Naive thymus-derived CD4-positive, alpha-beta T cell (primary cell): ENCODE measurements at regions not wholly inside any gene's neighbourhood (a gene's known extent, or its start where the extent isn't known, plus 50 kb on each side); places are given as distances from the start of the nearest gene placed in this dataset.

ENCODE experiments used
- ATAC-seq: fragments of 150-1000 bp; cut with Tn5 transposase; 2 replicates; pipeline ENCODE4 v1.10.0; 2021; ENCODE audit warnings: mild to moderate bottlenecking, moderate library complexity
- CTCF ChIA-PET: fragments of 350-600 bp; sonication (Branson Sonifier 250); formaldehyde crosslinking; loops from one replicate; lab custom pipeline; 2021; ENCODE audit warnings: antibody characterized with exemption; lab: Charles Lee
- POLR2A ChIA-PET: fragments of 350-600 bp; sonication (Branson Sonifier 250); formaldehyde crosslinking; loops from one replicate; lab custom pipeline; 2021; ENCODE audit warnings: antibody characterized with exemption, inconsistent platforms; lab: Charles Lee
- DNase-seq, 9 donors: peaks; one replicate each; pipeline versions ENCODE4 v3.0.0 to v3.0.0-alpha.2; 2020 to 2022; ENCODE audit warnings: mixed read lengths in 1 of 9
- H3K27ac ChIP-seq: one replicate; pipeline ENCODE4 v1.7.0; 2013; ENCODE audit warnings: mild to moderate bottlenecking, low read depth, low read length, moderate library complexity
- H3K27me3 ChIP-seq, 2 donors: one replicate each; pipeline ENCODE4 v1.7.0; 2013; ENCODE audit warnings: low read length in 2 of 2, mild to moderate bottlenecking in 2 of 2, moderate library complexity in 2 of 2; ENCODE audit not compliant: control insufficient read depth in 2 of 2, insufficient read depth in 2 of 2
- H3K36me3 ChIP-seq, 3 experiments: 1 replicate in 2 of 3; 2 replicates in 1 of 3; pipeline ENCODE4 v1.7.0; 2013; ENCODE audit warnings: low read length in 3 of 3, mild to moderate bottlenecking in 3 of 3, moderate library complexity in 1 of 3; ENCODE audit not compliant: insufficient read depth in 3 of 3, control insufficient read depth in 2 of 3
- H3K4me1 ChIP-seq, 2 donors: one replicate each; pipeline ENCODE4 v1.7.0; 2013; ENCODE audit warnings: low read length in 2 of 2, mild to moderate bottlenecking in 2 of 2, moderate library complexity in 1 of 2; ENCODE audit not compliant: control insufficient read depth in 2 of 2, insufficient read depth in 2 of 2
- H3K4me3 ChIP-seq: 2 replicates; pipeline ENCODE4 v1.7.0; 2013; ENCODE audit warnings: mild to moderate bottlenecking, low read length
- H3K9me3 ChIP-seq, 3 experiments: 1 replicate in 2 of 3; 2 replicates in 1 of 3; pipeline ENCODE4 v1.7.0; 2013; ENCODE audit warnings: low read length in 3 of 3; ENCODE audit not compliant: control insufficient read depth in 2 of 3
- H3K27ac Mint-ChIP-seq, 9 donors: one replicate each; pipeline ENCODE4 v1.8.0; 2020 to 2022; ENCODE audit warnings: mixed read lengths in 9 of 9, mild to moderate bottlenecking in 8 of 9, moderate library complexity in 5 of 9, inconsistent platforms in 2 of 9
- H3K27me3 Mint-ChIP-seq, 5 donors: one replicate each; pipeline ENCODE4 v1.8.0; 2021 to 2022; ENCODE audit warnings: mixed read lengths in 5 of 5, mild to moderate bottlenecking in 1 of 5
- H3K36me3 Mint-ChIP-seq, 5 donors: one replicate each; pipeline ENCODE4 v1.8.0; 2020 to 2022; ENCODE audit warnings: mixed read lengths in 5 of 5, mild to moderate bottlenecking in 3 of 5, inconsistent platforms in 1 of 5
- H3K4me1 Mint-ChIP-seq, 7 donors: one replicate each; pipeline ENCODE4 v1.8.0; 2020 to 2022; ENCODE audit warnings: mixed read lengths in 7 of 7, mild to moderate bottlenecking in 3 of 7, inconsistent platforms in 1 of 7
- H3K4me3 Mint-ChIP-seq, 10 donors: one replicate each; pipeline ENCODE4 v1.8.0; 2020 to 2022; ENCODE audit warnings: mild to moderate bottlenecking in 10 of 10, mixed read lengths in 10 of 10, moderate library complexity in 6 of 10, inconsistent platforms in 2 of 10
- H3K9me3 Mint-ChIP-seq, 11 donors: one replicate each; pipeline ENCODE4 v1.8.0; 2020 to 2022; ENCODE audit warnings: mixed read lengths in 11 of 11, mild to moderate bottlenecking in 4 of 11, inconsistent platforms in 1 of 11, moderate library complexity in 1 of 11
- intact Hi-C, 2 donors: fragments of 100-400 bp; cut with micrococcal nuclease; formaldehyde crosslinking; loops; one replicate each; pipeline ENCODE4 v1.15.1; 2023

- DNase-seq: no peak
- intact Hi-C loops: no loop called here
Measured at GRCh38 chr5:106367281-106367680, 1303.5 kb downstream of the EFNA5 start.

DNA sequence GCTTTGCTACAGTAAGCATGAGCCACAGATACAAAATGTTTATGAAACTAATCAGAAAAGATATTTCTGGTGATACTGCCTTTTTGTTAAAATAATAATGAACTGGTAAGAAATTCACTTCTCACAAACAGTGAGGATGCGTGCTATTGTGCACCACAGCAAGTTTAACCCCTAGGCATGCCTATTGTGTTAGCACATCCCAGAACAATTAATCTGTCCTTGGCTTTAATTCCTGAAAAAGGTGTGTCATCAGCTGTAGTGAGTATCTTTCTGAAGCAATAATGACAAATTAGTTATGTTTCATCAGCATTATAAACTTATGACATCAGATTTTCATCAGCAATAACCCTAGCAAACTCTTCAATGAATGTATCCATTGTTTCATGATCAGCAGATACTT lies 1307.2 kb downstream of the EFNA5 start:
- Histone ChIP-seq H3K4me3 (no peak overlapping the region), H3K27ac (no peak overlapping the region), H3K9me3 (no peaks in the 10 kb centered on the region), H3K36me3 (no peaks in the 10 kb centered on the region), H3K4me1 (no peaks in the 10 kb centered on the region), H3K27me3 (no peaks in the 10 kb centered on the region)
- no peaks in the 10 kb centered on the region for H3K27me3 Mint-ChIP-seq
- H3K27ac Mint-ChIP-seq: no peak overlapping the region
- H3K9me3 Mint-ChIP-seq: peaks cover 0 to 9% (median 5%) of the 10 kb centered on the region in 11 donors
- ChIA-PET POLR2A (no interaction called here), CTCF (no interaction called here)
- H3K4me1 Mint-ChIP-seq: no peaks in the 10 kb centered on the region
- intact Hi-C loops: no loop called here
- no peaks in the 10 kb centered on the region for H3K36me3 Mint-ChIP-seq
- DNase-seq (no peak), ATAC-seq (no peak)
- H3K4me3 Mint-ChIP-seq: no peak overlapping the region

More at GRCh38 chr5:106367281-106367680, 1303.5 kb downstream of the EFNA5 start:
- no peak overlapping the region for H3K4me3 Mint-ChIP-seq
- H3K4me3 ChIP-seq: no peak overlapping the region
- H3K4me1 ChIP-seq: no peaks in the 10 kb centered on the region
- ChIA-PET POLR2A (no interaction called here), CTCF (no interaction called here)
- H3K36me3 ChIP-seq: no peaks in the 10 kb centered on the region
- H3K27me3 Mint-ChIP-seq: no peaks in the 10 kb centered on the region
- H3K9me3 ChIP-seq: no peaks in the 10 kb centered on the region
- no peaks in the 10 kb centered on the region for H3K4me1 Mint-ChIP-seq
- H3K27ac ChIP-seq: no peak overlapping the region
- no peaks in the 10 kb centered on the region for H3K27me3 ChIP-seq
- peaks cover 0 to 18% (median 8%) of the 10 kb centered on the region in 11 donors for H3K9me3 Mint-ChIP-seq
- H3K27ac Mint-ChIP-seq: no peak overlapping the region
- no peak for ATAC-seq
- H3K36me3 Mint-ChIP-seq: no peaks in the 10 kb centered on the region

DNA sequence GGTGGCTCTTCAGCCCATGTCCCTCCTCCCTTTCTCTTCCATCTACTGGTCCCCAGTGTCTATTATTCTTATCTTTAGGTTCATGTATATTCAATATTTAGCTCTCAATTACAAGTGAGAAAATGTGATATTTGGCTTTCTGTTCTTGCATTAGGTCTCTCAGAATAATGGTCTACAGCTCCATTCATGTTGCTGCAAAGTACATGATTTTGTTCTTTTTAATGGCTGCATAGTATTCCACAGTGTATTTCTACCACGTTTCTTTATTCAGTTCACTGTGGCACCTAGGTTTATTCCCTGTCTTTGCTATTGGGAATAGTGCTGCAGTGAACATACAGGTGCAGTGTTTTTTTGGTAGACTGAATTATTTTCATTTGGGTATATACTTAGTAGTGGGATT lies 1308.8 kb downstream of the EFNA5 start:
- POLR2A ChIA-PET: no interaction called here
- no peaks in the 10 kb centered on the region for H3K27me3 Mint-ChIP-seq
- H3K4me3 ChIP-seq: no peak overlapping the region
- intact Hi-C loops: no loop called here
- DNase-seq: no peak
- H3K36me3 ChIP-seq: no peaks in the 10 kb centered on the region
- CTCF ChIA-PET: no interaction called here
- no peaks in the 10 kb centered on the region for H3K9me3 ChIP-seq
- H3K27ac ChIP-seq: no peak overlapping the region
- H3K36me3 Mint-ChIP-seq: no peaks in the 10 kb centered on the region
- ATAC-seq: no peak
- no peak overlapping the region for H3K4me3 Mint-ChIP-seq
- no peaks in the 10 kb centered on the region for H3K4me1 ChIP-seq
- H3K27me3 ChIP-seq: no peaks in the 10 kb centered on the region
- H3K27ac Mint-ChIP-seq: no peak overlapping the region
- no peaks in the 10 kb centered on the region for H3K4me1 Mint-ChIP-seq
- H3K9me3 Mint-ChIP-seq: peaks cover 0 to 12% (median 5%) of the 10 kb centered on the region in 11 donors

GRCh38 chr5:106331415-106331814 lies 1339.3 kb downstream of the EFNA5 start:
- Histone ChIP-seq H3K9me3 (no peaks in the 10 kb centered on the region), H3K27me3 (no peaks in the 10 kb centered on the region), H3K4me3 (no peak overlapping the region), H3K27ac (no peak overlapping the region), H3K4me1 (no peaks in the 10 kb centered on the region), H3K36me3 (no peaks in the 10 kb centered on the region)
- CTCF ChIA-PET: no interaction called here
- POLR2A ChIA-PET: no interaction called here
- ATAC-seq (no peak), DNase-seq (no peak)
- Mint-ChIP-seq H3K9me3 (peaks cover 0 to 31% (median 6%) of the 10 kb centered on the region in 11 donors), H3K4me1 (no peaks in the 10 kb centered on the region), H3K36me3 (no peaks in the 10 kb centered on the region), H3K27ac (no peak overlapping the region), H3K27me3 (no peaks in the 10 kb centered on the region), H3K4me3 (no peak overlapping the region)
- intact Hi-C loops: no loop called here

DNA sequence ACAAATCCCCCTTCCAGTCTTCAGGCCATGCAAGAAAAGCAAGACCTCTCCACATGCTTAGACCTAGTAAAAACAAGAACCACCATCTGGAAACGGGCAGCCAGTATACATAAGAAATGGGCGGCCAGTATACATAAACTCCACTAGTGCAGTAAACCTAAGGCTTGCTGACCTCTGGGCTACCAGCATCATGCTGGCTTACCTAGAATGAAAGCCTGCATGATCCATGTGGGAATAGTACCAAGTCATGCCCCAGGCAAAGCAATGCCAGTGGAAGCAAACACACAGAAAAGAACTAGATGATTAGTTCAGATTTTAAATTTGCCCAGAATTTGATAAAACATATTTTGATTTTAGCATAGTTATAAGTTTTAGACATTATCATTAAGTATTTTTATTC lies 1346.4 kb downstream of the EFNA5 start:
- no peaks in the 10 kb centered on the region for H3K4me1 ChIP-seq
- H3K4me1 Mint-ChIP-seq: no peaks in the 10 kb centered on the region
- POLR2A ChIA-PET: no interaction called here
- no peak overlapping the region for H3K27ac Mint-ChIP-seq
- no peaks in the 10 kb centered on the region for H3K9me3 ChIP-seq
- H3K4me3 Mint-ChIP-seq: no peak overlapping the region
- no peaks in the 10 kb centered on the region for H3K36me3 Mint-ChIP-seq
- no peak for ATAC-seq
- no peaks in the 10 kb centered on the region for H3K27me3 ChIP-seq
- peaks cover 0 to 11% (median 5%) of the 10 kb centered on the region in 11 donors for H3K9me3 Mint-ChIP-seq
- H3K36me3 ChIP-seq: no peaks in the 10 kb centered on the region
- no peak overlapping the region for H3K4me3 ChIP-seq
- no peak for DNase-seq
- H3K27ac ChIP-seq: no peak overlapping the region
- no peaks in the 10 kb centered on the region for H3K27me3 Mint-ChIP-seq
- CTCF ChIA-PET: no interaction called here
- intact Hi-C loops: no loop called here

- Mint-ChIP-seq H3K27ac (no peak overlapping the region), H3K9me3 (peaks cover 0 to 14% (median 4%) of the 10 kb centered on the region in 11 donors), H3K4me3 (no peak overlapping the region), H3K36me3 (no peaks in the 10 kb centered on the region), H3K27me3 (no peaks in the 10 kb centered on the region), H3K4me1 (no peaks in the 10 kb centered on the region)
- ChIA-PET POLR2A (no interaction called here), CTCF (no interaction called here)
- DNase-seq: no peak
- Histone ChIP-seq H3K4me3 (no peak overlapping the region), H3K27ac (no peak overlapping the region), H3K27me3 (no peaks in the 10 kb centered on the region), H3K9me3 (no peaks in the 10 kb centered on the region), H3K36me3 (no peaks in the 10 kb centered on the region), H3K4me1 (no peaks in the 10 kb centered on the region)
- ATAC-seq: no peak
- intact Hi-C loops: no loop called here
Measured at GRCh38 chr5:106321242-106321641, 1349.5 kb downstream of the EFNA5 start.

GRCh38 chr5:106314221-106314824 lies 1356.4 kb downstream of the EFNA5 start:
- CTCF ChIA-PET: no interaction called here
- POLR2A ChIA-PET: no interaction called here
- ATAC-seq (no peak), DNase-seq (no peak)
- Histone ChIP-seq H3K27me3 (no peaks in the 10 kb centered on the region), H3K27ac (no peak overlapping the region), H3K9me3 (no peaks in the 10 kb centered on the region), H3K36me3 (no peaks in the 10 kb centered on the region), H3K4me3 (no peak overlapping the region), H3K4me1 (no peaks in the 10 kb centered on the region)
- Mint-ChIP-seq H3K9me3 (peaks cover 0 to 14% (median 3%) of the 10 kb centered on the region in 11 donors), H3K4me1 (no peaks in the 10 kb centered on the region), H3K27me3 (no peaks in the 10 kb centered on the region), H3K36me3 (no peaks in the 10 kb centered on the region), H3K4me3 (no peak overlapping the region), H3K27ac (no peak overlapping the region)
- intact Hi-C loops: no loop called here
